HG03558 (cell line): ENCODE measurements at regions not wholly inside any gene's neighbourhood (a gene's known extent, or its start where the extent isn't known, plus 50 kb on each side); places are given as distances from the start of the nearest gene placed in this dataset.

Source experiments
- ATAC-seq: cut with Tn5 transposase; IDR thresholded peaks from one replicate; pipeline ENCODE4 v1.9.1; 2021; ENCODE audit warnings: moderate number of reproducible peaks; ENCODE audit not compliant: unreplicated experiment; ENCODE audit errors: extremely low read depth

GRCh38 chr19:28823338-28823961, 389.5 kb downstream of the UQCRFS1 start:
- ATAC-seq, result no peak

- ATAC-seq, result no peak
These were observed 392.7 kb downstream of the UQCRFS1 start for GRCh38 chr19:28820289-28820688.

- no peak for ATAC-seq
These were observed 397.7 kb downstream of the UQCRFS1 start for GRCh38 chr19:28815257-28815656.

GRCh38 chr19:28794301-28794700, 418.6 kb downstream of the UQCRFS1 start:
- ATAC-seq, result no peak

GRCh38 chr19:28793391-28794168, 419.4 kb downstream of the UQCRFS1 start:
- ATAC-seq, result no peak

GRCh38 chr19:28785971-28786370, 427.0 kb downstream of the UQCRFS1 start:
- ATAC-seq, result no peak

GRCh38 chr19:28764066-28764465, 448.9 kb downstream of the UQCRFS1 start:
- no peak for ATAC-seq

- no peak for ATAC-seq
These were observed 466.5 kb downstream of the UQCRFS1 start for GRCh38 chr19:28746478-28746877.

- no peak for ATAC-seq
These were observed 468.0 kb downstream of the UQCRFS1 start for GRCh38 chr19:28744943-28745342.

- ATAC-seq, result no peak
These were observed 468.9 kb downstream of the UQCRFS1 start for GRCh38 chr19:28744014-28744413.

- ATAC-seq, result no peak
These were observed 475.7 kb downstream of the UQCRFS1 start for GRCh38 chr19:28737021-28737895.

- no peak for ATAC-seq
These were observed 476.4 kb downstream of the UQCRFS1 start for GRCh38 chr19:28736528-28736927.

GRCh38 chr19:28731577-28731976, 481.4 kb downstream of the UQCRFS1 start:
- no peak for ATAC-seq

- no peak for ATAC-seq
These were observed 482.0 kb downstream of the UQCRFS1 start for GRCh38 chr19:28730791-28731512.

- ATAC-seq, result no peak
These were observed 485.3 kb downstream of the UQCRFS1 start for GRCh38 chr19:28727480-28728159.

GRCh38 chr19:28726533-28727479, 486.1 kb downstream of the UQCRFS1 start:
- ATAC-seq, result no peak

- no peak for ATAC-seq
These were observed 494.0 kb downstream of the UQCRFS1 start for GRCh38 chr19:28718909-28719308.

- ATAC-seq, result no peak
These were observed 497.8 kb downstream of the UQCRFS1 start for GRCh38 chr19:28715157-28715556.

GRCh38 chr19:28711411-28711810, 501.5 kb downstream of the UQCRFS1 start:
- no peak for ATAC-seq
